Body of pancreas (tissue), 4 donors: ENCODE measurements at regions not wholly inside any gene's neighbourhood (a gene's known extent, or its start where the extent isn't known, plus 50 kb on each side); places are given as distances from the start of the nearest gene placed in this dataset.

Experiments used
- ATAC-seq: fragments of 150-250 bp; one replicate; pipeline ENCODE4 v1.9.1; 2016
- DNase-seq, 4 donors: peaks; one replicate each; pipeline ENCODE4 v3.0.0-alpha.2; 2019
- H3K27ac ChIP-seq, 4 donors: fragments of 200-600 bp; sonication (generic); 1 replicate in 3 of 4; 2 replicates in 1 of 4; pipeline versions ENCODE4 v1.5.1 to v1.6.1; 2016 to 2019; ENCODE audit warnings: mild to moderate bottlenecking in 1 of 4, mixed read lengths in 1 of 4, moderate library complexity in 1 of 4
- H3K27me3 ChIP-seq, 2 donors: fragments of 200-600 bp; sonication (generic); one replicate each; pipeline ENCODE4 v1.6.0; 2016; ENCODE audit warnings: mild to moderate bottlenecking in 1 of 2
- H3K36me3 ChIP-seq, 2 donors: fragments of 200-600 bp; sonication (generic); replicated peaks in 1 of 2; 2 replicates each; pipeline ENCODE4 v1.5.1; 2016; ENCODE audit warnings: low read depth in 2 of 2; ENCODE audit not compliant: insufficient read depth in 1 of 2
- H3K4me1 ChIP-seq: fragments of 200-600 bp; sonication (generic); one replicate; pipeline ENCODE4 v1.6.0; 2016
- H3K4me3 ChIP-seq, 2 donors: fragments of 200-600 bp; sonication (generic); 1 replicate in 1 of 2; 2 replicates in 1 of 2; pipeline ENCODE4 v1.5.1; 2016 to 2019
- H3K9me3 ChIP-seq, 3 donors: fragments of 200-600 bp; sonication (generic); 1 replicate in 2 of 3; 2 replicates in 1 of 3; pipeline ENCODE4 v1.5.1; 2016
- CTCF ChIP-seq, 7 experiments: fragments of 450-650 bp in 4 of 7; fragments of 200-600 bp in 3 of 7; sonication (generic) in 3 of 7; IDR thresholded peaks; one replicate each; pipeline ENCODE4 v1.5.1; 2016 to 2019; ENCODE audit warnings: antibody characterized with exemption in 7 of 7
- POLR2A ChIP-seq, 3 donors: fragments of 450-650 bp; IDR thresholded peaks; one replicate each; pipeline ENCODE4 v1.6.1; 2016; ENCODE audit warnings: antibody characterized with exemption in 3 of 3, mild to moderate bottlenecking in 2 of 3
- WGBS, 2 donors: methylation state at CpG; one replicate each; pipeline ENCODE4 v1.1.5; 2017; 5-methylcytosine and 5-hydroxymethylcytosine counted together
- intact Hi-C: fragments of 100-400 bp; cut with DNase I; formaldehyde crosslinking; loops from one replicate; pipeline ENCODE4 v1.15.1; 2023

- WGBS, 2 donors: 57 to 74% methylated on average over 1 of the region's 1 CpG
- no peak for ATAC-seq
- no peak for DNase-seq
- Histone ChIP-seq H3K36me3 (no peaks in the 10 kb centered on the region), H3K4me1 (no peaks in the 10 kb centered on the region), H3K27ac (no peak overlapping the region), H3K4me3 (no peak overlapping the region), H3K27me3 (no peaks in the 10 kb centered on the region), H3K9me3 (no peaks in the 10 kb centered on the region)
- no peak for TF ChIP-seq POLR2A (IDR thresholded peaks at IDR 0.05)
- TF ChIP-seq CTCF (IDR thresholded peaks at IDR 0.05): no peak
- intact Hi-C loops: no loop called here
Measured at GRCh38 chr7:41313171-41313570, 389.7 kb downstream of the INHBA start.

- intact Hi-C loops: no loop called here
Measured at GRCh38 chr7:41312235-41312634, 390.7 kb downstream of the INHBA start.

GRCh38 chr7:41311301-41311700 lies 391.6 kb downstream of the INHBA start:
- Histone ChIP-seq H3K9me3 (no peaks in the 10 kb centered on the region), H3K36me3 (no peaks in the 10 kb centered on the region), H3K27ac (no peak overlapping the region), H3K4me1 (no peaks in the 10 kb centered on the region), H3K4me3 (no peak overlapping the region), H3K27me3 (no peaks in the 10 kb centered on the region)
- intact Hi-C loops: no loop called here
- DNase-seq (no peak), ATAC-seq (no peak)
- no peak for TF ChIP-seq POLR2A (IDR thresholded peaks at IDR 0.05)
- no peak for TF ChIP-seq CTCF (IDR thresholded peaks at IDR 0.05)
- WGBS, 2 donors: 84 to 87% methylated on average over 3 of the region's 3 CpGs

More at GRCh38 chr7:41312235-41312634, 390.7 kb downstream of the INHBA start:
- DNase-seq (no peak), ATAC-seq (no peak)
- TF ChIP-seq POLR2A (IDR thresholded peaks at IDR 0.05): no peak
- TF ChIP-seq CTCF (IDR thresholded peaks at IDR 0.05): no peak
- Histone ChIP-seq H3K36me3 (no peaks in the 10 kb centered on the region), H3K4me1 (no peaks in the 10 kb centered on the region), H3K27ac (no peak overlapping the region), H3K4me3 (no peak overlapping the region), H3K9me3 (no peaks in the 10 kb centered on the region), H3K27me3 (no peaks in the 10 kb centered on the region)
- WGBS, 2 donors: 63 to 69% methylated on average over 6 of the region's 6 CpGs

GRCh38 chr7:41306486-41306885 lies 396.4 kb downstream of the INHBA start:
- 82 to 90% methylated on average over 2 of the region's 2 CpGs for WGBS, 2 donors
- Histone ChIP-seq H3K4me3 (no peak overlapping the region), H3K36me3 (no peaks in the 10 kb centered on the region), H3K4me1 (no peaks in the 10 kb centered on the region), H3K27ac (no peak overlapping the region), H3K27me3 (no peaks in the 10 kb centered on the region), H3K9me3 (no peaks in the 10 kb centered on the region)
- TF ChIP-seq POLR2A (IDR thresholded peaks at IDR 0.05) (no peak), CTCF (IDR thresholded peaks at IDR 0.05) (no peak)
- ATAC-seq: no peak
- DNase-seq: no peak
- intact Hi-C loops: no loop called here

GRCh38 chr7:41305001-41305400 lies 397.9 kb downstream of the INHBA start:
- intact Hi-C loops: no loop called here
- Histone ChIP-seq H3K36me3 (no peaks in the 10 kb centered on the region), H3K27ac (no peak overlapping the region), H3K4me3 (no peak overlapping the region), H3K27me3 (no peaks in the 10 kb centered on the region), H3K9me3 (no peaks in the 10 kb centered on the region), H3K4me1 (no peaks in the 10 kb centered on the region)
- 47 to 55% methylated on average over 1 of the region's 1 CpG for WGBS, 2 donors
- DNase-seq (no peak), ATAC-seq (no peak)
- no peak for TF ChIP-seq POLR2A (IDR thresholded peaks at IDR 0.05)
- TF ChIP-seq CTCF (IDR thresholded peaks at IDR 0.05): no peak
